ENCODE measurements at regions not wholly inside any gene's neighbourhood (a gene's known extent, or its start where the extent isn't known, plus 50 kb on each side); places are given as distances from the start of the nearest gene placed in this dataset.
"Not testable (repeated sequence)": the region's sequence is repeated elsewhere in the genome, so short reads cannot be mapped to it uniquely, and the experiment has no call there.

DNA sequence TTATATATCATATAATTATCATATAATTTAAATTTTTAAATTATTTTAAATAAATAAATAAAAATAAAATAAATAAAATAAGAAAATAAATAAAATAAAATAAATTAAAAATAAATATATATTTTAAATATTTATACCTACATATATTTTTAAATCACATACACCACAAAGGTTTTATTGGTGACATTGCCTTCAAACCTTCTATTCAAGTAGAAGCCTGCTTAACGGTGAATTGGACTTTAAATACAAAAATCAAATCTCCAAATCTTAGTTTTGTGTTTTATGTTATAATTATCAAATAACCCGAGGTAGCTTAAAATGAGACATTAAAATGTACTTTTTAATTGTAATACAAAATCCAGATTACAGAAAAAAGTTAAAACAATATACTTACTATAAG, 1137.8 kb downstream of the HACE1 start:
- Histone ChIP-seq H3K27ac (no peak overlapping the region), H3K4me1 (replicated peaks in 1 of 2) (no peaks in the 10 kb centered on the region), H3K4me3 (no peak overlapping the region), H3K36me3 (replicated peaks in 1 of 2) (no peaks in the 10 kb centered on the region), H3K27me3 (no peaks in the 10 kb centered on the region), H3K9me3 (replicated peaks in 1 of 3) (no peaks in the 10 kb centered on the region)
- DNase-seq, result no peak
- intact Hi-C loops (cut with DNase I), result no loop called here
- WGBS, 4 donors, result 78 to 92% (median 88%) methylated on average over 2 of the region's 2 CpGs
- TF ChIP-seq, protein P1, sequence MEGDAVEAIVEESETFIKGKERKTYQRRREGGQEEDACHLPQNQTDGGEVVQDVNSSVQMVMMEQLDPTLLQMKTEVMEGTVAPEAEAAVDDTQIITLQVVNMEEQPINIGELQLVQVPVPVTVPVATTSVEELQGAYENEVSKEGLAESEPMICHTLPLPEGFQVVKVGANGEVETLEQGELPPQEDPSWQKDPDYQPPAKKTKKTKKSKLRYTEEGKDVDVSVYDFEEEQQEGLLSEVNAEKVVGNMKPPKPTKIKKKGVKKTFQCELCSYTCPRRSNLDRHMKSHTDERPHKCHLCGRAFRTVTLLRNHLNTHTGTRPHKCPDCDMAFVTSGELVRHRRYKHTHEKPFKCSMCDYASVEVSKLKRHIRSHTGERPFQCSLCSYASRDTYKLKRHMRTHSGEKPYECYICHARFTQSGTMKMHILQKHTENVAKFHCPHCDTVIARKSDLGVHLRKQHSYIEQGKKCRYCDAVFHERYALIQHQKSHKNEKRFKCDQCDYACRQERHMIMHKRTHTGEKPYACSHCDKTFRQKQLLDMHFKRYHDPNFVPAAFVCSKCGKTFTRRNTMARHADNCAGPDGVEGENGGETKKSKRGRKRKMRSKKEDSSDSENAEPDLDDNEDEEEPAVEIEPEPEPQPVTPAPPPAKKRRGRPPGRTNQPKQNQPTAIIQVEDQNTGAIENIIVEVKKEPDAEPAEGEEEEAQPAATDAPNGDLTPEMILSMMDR (IDR thresholded peaks at IDR 0.05), result no peak
- no peak for TF ChIP-seq POLR2A (IDR thresholded peaks at IDR 0.05)

- Histone ChIP-seq H3K4me1 (replicated peaks in 1 of 2) (no peaks in the 10 kb centered on the region), H3K27ac (no peak overlapping the region), H3K9me3 (replicated peaks in 1 of 3) (no peaks in the 10 kb centered on the region), H3K4me3 (no peak overlapping the region), H3K27me3 (no peaks in the 10 kb centered on the region), H3K36me3 (replicated peaks in 1 of 2) (no peaks in the 10 kb centered on the region)
- no peak for DNase-seq
- intact Hi-C loops (cut with DNase I), result no loop called here
- TF ChIP-seq, protein P1 (IDR thresholded peaks at IDR 0.05), result no peak
- TF ChIP-seq POLR2A (IDR thresholded peaks at IDR 0.05), result no peak
Measured at GRCh38 chr6:103720393-103720792, 1139.3 kb downstream of the HACE1 start.

DNA sequence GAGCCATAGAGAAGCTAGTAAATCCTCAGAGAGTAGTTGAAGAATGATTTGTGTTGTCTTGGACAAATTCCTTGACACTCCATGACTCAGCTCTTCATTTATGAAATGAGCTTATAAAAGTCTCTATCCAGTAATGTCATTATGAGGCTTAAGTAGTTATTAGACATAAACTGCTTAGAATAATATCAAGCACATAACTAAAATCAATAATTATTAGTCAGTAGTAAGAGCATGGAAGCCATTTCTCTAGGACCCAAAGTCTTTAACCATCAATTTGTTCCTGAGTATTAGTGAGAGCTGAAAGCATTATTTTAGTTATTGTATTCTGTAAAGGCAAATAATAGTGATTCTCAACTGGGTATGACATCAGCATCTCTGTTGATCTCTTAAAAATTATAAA, 1140.2 kb downstream of the HACE1 start:
- intact Hi-C loops (cut with DNase I), result no loop called here
- TF ChIP-seq, protein P1 (IDR thresholded peaks at IDR 0.05), result no peak
- TF ChIP-seq POLR2A (IDR thresholded peaks at IDR 0.05), result no peak
- no peaks in the 10 kb centered on the region for H3K9me3 ChIP-seq (replicated peaks in 1 of 3)
- H3K36me3 ChIP-seq (replicated peaks in 1 of 2), result no peaks in the 10 kb centered on the region
- no peaks in the 10 kb centered on the region for H3K4me1 ChIP-seq (replicated peaks in 1 of 2)
- no peak overlapping the region for H3K4me3 ChIP-seq
- no peak overlapping the region for H3K27ac ChIP-seq
- DNase-seq, result no peak
- no peaks in the 10 kb centered on the region for H3K27me3 ChIP-seq

- 67 to 82% (median 76%) methylated on average over 2 of the region's 2 CpGs for WGBS, 4 donors
Measured at GRCh38 chr6:103715269-103715668, 1144.5 kb downstream of the HACE1 start.

DNA sequence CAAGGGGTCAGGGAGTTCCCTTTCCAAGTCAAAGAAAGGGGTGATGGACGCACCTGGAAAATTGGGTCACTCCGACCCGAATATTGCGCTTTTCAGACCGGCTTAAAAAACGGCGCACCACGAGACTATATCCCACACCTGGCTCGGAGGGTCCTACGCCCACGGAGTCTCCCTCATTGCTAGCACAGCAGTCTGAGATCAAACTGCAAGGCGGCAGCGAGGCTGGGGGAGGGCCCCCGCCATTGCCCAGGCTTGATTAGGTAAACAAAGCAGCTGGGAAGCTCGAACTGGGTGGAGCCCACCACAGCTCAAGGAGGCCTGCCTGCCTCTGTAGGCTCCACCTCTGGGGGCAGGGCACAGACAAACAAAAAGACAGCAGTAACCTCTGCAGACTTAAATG, 1150.5 kb downstream of the HACE1 start:
- H3K36me3 ChIP-seq (replicated peaks in 1 of 2); DNase-seq; H3K9me3 ChIP-seq (replicated peaks in 1 of 3); intact Hi-C loops (cut with DNase I); H3K4me1 ChIP-seq (replicated peaks in 1 of 2); H3K4me3 ChIP-seq; H3K27ac ChIP-seq; H3K27me3 ChIP-seq: not testable (repeated sequence)
- 76 to 89% (median 85%) methylated on average over 8 to 15 of the region's 15 CpGs for WGBS, 4 donors

More at GRCh38 chr6:103715269-103715668, 1144.5 kb downstream of the HACE1 start:
- DNase-seq, result no peak
- intact Hi-C loops (cut with DNase I), result no loop called here
- H3K27me3 ChIP-seq, result no peaks in the 10 kb centered on the region
- TF ChIP-seq POLR2A (IDR thresholded peaks at IDR 0.05), result no peak
- TF ChIP-seq, protein P1 (IDR thresholded peaks at IDR 0.05), result no peak
- no peaks in the 10 kb centered on the region for H3K9me3 ChIP-seq (replicated peaks in 1 of 3)
- H3K4me1 ChIP-seq (replicated peaks in 1 of 2), result no peaks in the 10 kb centered on the region
- no peak overlapping the region for H3K27ac ChIP-seq
- no peak overlapping the region for H3K4me3 ChIP-seq
- no peaks in the 10 kb centered on the region for H3K36me3 ChIP-seq (replicated peaks in 1 of 2)
